Pancreas (tissue), 10 donors: ENCODE measurements at regions not wholly inside any gene's neighbourhood (a gene's known extent, or its start where the extent isn't known, plus 50 kb on each side); places are given as distances from the start of the nearest gene placed in this dataset.

Experiments used
- ATAC-seq, 4 donors: fragments of 200-7000 bp; cut with Tn5 transposase; one replicate each; pipeline versions ENCODE4 v1.8.0 to v1.9.1; 2020; ENCODE audit warnings: mild to moderate bottlenecking in 4 of 4, moderate library complexity in 4 of 4
- DNase-seq, 6 donors: peaks; one replicate each; pipeline ENCODE4 v3.0.0-alpha.2; 2020
- FAIRE-seq: peaks from 2 replicates; lab custom pipeline; 2012; peaks lifted over from hg19 to GRCh38; lab: Jason Lieb, UNC
- H3K27ac ChIP-seq, 4 donors: fragments of 200-600 bp; sonication (generic); 1 replicate in 3 of 4; 2 replicates in 1 of 4; pipeline versions ENCODE4 v1.5.0 to v1.8.0; 2020
- H3K27me3 ChIP-seq, 4 donors: fragments of 200-600 bp; one replicate each; pipeline ENCODE4 v1.8.0; 2021
- H3K36me3 ChIP-seq, 3 donors: fragments of 200-600 bp; sonication (generic) in 1 of 3; one replicate each; pipeline versions ENCODE4 v1.5.0 to v1.8.0; 2020 to 2021
- H3K4me1 ChIP-seq, 3 donors: fragments of 200-600 bp; one replicate each; pipeline ENCODE4 v1.8.0; 2021
- H3K4me3 ChIP-seq, 4 donors: fragments of 200-600 bp; sonication (generic) in 2 of 4; one replicate each; pipeline versions ENCODE4 v1.5.0 to v1.8.0; 2020 to 2021
- H3K9me3 ChIP-seq, 4 donors: fragments of 200-600 bp; one replicate each; pipeline ENCODE4 v1.8.0; 2021
- WGBS, 2 donors: extraction: QIAGEN DNeasy Blood & Tissue Kit; methylation state at CpG; one replicate each; pipeline ENCODE4 v1.1.7; 2013; 5-methylcytosine and 5-hydroxymethylcytosine counted together
- intact Hi-C, 3 donors: fragments of 100-400 bp; cut with DNase I; formaldehyde crosslinking; loops; one replicate each; pipeline versions ENCODE4 v1.11.1 to v1.14.2; 2022
- TF ChIP-seq, protein P1 (sequence below), 4 donors: fragments of 200-600 bp; sonication (generic) in 3 of 4; IDR thresholded peaks; one replicate each; pipeline versions ENCODE4 v1.5.0 to v1.8.0; 2021; ENCODE audit warnings: antibody characterized with exemption in 4 of 4
- donor health status: healthy with polysubstance abuse.
- donor health status: DM: no; HTN: no; CAD: no; lungs with moderate emphysema.
- donor health status: DM: no; HTN: no; CAD: no.
- donor health status: control.
- donor health status: control.
- donor health status: Bipolar disorder and iron deficiency.
- donor health status: DM: yes; HTN: yes; CAD: no.
- donor health status: DM: no; HTN: no; CAD: no.
- donor health status: DM: no; HTN: no; CAD: no.
- donor health status: DM: yes; HTN: yes; CAD: no.

DNA sequence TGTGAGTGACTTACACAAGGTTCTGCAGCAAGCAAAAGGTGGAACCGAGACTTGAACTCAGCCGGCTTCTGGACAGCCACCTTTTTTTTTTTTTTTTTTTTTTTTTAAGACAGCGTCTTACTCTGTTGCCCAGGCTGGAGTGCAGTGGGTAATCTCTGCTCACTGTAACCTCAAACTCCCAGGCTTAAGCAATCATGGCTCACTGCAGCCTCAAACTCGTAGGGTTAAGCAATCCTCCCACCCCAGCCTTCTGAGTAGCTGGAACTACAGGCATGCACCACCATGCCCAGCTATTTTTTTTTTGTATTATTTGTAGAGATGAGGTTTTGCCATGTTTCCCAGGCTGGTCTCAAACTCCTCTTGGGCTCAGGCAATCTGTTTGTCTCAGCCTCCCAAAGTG, 55.2 kb upstream of the GOT2 start:
- no peaks in the 10 kb centered on the region for H3K9me3 ChIP-seq
- H3K4me3 ChIP-seq: no peak overlapping the region
- TF ChIP-seq, protein P1, sequence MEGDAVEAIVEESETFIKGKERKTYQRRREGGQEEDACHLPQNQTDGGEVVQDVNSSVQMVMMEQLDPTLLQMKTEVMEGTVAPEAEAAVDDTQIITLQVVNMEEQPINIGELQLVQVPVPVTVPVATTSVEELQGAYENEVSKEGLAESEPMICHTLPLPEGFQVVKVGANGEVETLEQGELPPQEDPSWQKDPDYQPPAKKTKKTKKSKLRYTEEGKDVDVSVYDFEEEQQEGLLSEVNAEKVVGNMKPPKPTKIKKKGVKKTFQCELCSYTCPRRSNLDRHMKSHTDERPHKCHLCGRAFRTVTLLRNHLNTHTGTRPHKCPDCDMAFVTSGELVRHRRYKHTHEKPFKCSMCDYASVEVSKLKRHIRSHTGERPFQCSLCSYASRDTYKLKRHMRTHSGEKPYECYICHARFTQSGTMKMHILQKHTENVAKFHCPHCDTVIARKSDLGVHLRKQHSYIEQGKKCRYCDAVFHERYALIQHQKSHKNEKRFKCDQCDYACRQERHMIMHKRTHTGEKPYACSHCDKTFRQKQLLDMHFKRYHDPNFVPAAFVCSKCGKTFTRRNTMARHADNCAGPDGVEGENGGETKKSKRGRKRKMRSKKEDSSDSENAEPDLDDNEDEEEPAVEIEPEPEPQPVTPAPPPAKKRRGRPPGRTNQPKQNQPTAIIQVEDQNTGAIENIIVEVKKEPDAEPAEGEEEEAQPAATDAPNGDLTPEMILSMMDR (IDR thresholded peaks at IDR 0.05): no peak
- no peaks in the 10 kb centered on the region for H3K36me3 ChIP-seq
- FAIRE-seq (no peak), ATAC-seq (no peak), DNase-seq (no peak)
- intact Hi-C loops: no loop called here
- WGBS, 2 donors: 59 to 66% methylated on average over 4 of the region's 4 CpGs
- no peaks in the 10 kb centered on the region for H3K4me1 ChIP-seq
- no peaks in the 10 kb centered on the region for H3K27me3 ChIP-seq
- no peak overlapping the region for H3K27ac ChIP-seq
